ENCODE measurements at regions not wholly inside any gene's neighbourhood (a gene's known extent, or its start where the extent isn't known, plus 50 kb on each side); places are given as distances from the start of the nearest gene placed in this dataset.

DNA sequence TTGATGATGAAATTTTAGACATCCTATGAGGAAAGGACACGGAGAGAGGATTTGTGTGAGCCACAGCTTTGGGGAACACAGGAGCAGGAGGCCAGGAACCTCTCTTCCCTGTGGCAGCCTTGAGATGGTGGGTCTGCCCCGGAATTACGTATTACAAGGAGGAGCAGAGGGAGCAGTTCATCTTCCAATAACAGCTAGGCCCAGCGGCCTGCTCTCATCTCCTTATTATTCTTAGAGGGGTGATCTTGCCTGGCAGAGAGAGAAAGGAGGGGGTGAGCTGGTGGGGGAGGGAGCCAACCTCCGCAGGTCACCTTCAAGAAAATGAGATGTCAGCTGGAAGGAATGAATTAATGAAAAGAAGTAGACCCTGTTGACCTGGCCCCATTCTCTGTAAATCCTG lies 305.8 kb downstream of the LRFN2 start:
- no peak for DNase-seq (ENCODE audit: extremely low read depth, insufficient read length)
- Histone ChIP-seq H3K4me3 (replicated peaks; ENCODE audit: low read depth, low read length) (no peak overlapping the region), H3K27me3 (replicated peaks; ENCODE audit: control insufficient read depth, insufficient read depth, low read length) (peaks cover 3% of the 10 kb centered on the region), H3K36me3 (ENCODE audit: control insufficient read depth, insufficient read depth, low read length) (no peaks in the 10 kb centered on the region)
- TF ChIP-seq, protein P1, sequence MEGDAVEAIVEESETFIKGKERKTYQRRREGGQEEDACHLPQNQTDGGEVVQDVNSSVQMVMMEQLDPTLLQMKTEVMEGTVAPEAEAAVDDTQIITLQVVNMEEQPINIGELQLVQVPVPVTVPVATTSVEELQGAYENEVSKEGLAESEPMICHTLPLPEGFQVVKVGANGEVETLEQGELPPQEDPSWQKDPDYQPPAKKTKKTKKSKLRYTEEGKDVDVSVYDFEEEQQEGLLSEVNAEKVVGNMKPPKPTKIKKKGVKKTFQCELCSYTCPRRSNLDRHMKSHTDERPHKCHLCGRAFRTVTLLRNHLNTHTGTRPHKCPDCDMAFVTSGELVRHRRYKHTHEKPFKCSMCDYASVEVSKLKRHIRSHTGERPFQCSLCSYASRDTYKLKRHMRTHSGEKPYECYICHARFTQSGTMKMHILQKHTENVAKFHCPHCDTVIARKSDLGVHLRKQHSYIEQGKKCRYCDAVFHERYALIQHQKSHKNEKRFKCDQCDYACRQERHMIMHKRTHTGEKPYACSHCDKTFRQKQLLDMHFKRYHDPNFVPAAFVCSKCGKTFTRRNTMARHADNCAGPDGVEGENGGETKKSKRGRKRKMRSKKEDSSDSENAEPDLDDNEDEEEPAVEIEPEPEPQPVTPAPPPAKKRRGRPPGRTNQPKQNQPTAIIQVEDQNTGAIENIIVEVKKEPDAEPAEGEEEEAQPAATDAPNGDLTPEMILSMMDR (IDR thresholded peaks at IDR 0.05; ENCODE audit: insufficient read depth, low read length, poor library complexity, severe bottlenecking): no peak

DNA sequence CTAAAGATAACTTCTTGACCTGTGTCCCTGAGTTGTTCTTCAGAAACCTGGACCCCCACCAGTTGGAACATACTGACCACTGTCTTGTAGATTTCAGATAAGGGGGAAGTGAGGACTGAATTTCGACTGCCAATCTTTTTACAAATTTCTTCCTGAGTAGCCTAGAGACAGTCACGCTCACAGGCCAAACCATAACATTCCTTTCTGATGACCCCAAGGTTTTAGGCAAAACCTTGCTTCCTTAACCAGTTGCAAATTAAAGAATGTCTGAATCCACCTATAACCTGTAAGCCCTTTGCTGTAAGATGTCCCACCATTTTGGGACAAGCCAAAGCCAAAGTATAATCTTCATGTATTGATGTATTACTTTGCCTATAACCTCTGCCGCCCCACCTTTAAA lies 306.9 kb downstream of the LRFN2 start:
- Histone ChIP-seq H3K4me3 (replicated peaks; ENCODE audit: low read depth, low read length) (no peak overlapping the region), H3K36me3 (ENCODE audit: control insufficient read depth, insufficient read depth, low read length) (no peaks in the 10 kb centered on the region), H3K27me3 (replicated peaks; ENCODE audit: control insufficient read depth, insufficient read depth, low read length) (peaks cover 3% of the 10 kb centered on the region)
- DNase-seq (ENCODE audit: extremely low read depth, insufficient read length): no peak
- TF ChIP-seq, protein P1 (IDR thresholded peaks at IDR 0.05; ENCODE audit: insufficient read depth, low read length, poor library complexity, severe bottlenecking): no peak

DNA sequence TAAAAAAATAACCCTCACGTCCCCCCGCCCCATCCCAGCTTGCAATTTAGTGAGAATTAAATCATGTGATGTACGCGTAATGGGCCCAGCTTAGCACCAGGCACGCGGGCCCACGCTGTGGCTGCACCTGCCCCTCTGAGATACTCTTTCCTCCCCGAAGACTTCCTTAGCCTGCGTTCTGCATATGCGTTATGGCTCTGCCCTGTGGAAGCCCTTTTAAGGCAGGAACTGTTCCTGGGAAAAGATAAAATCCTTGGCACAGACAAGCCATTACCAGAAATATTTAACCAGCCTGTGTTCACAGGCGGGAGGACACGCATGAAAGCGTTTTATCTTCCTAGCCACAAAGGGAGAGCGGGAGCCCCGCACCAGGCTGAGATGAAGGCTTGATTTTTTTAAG lies 311.0 kb downstream of the LRFN2 start:
- Histone ChIP-seq H3K36me3 (ENCODE audit: control insufficient read depth, insufficient read depth, low read length) (no peaks in the 10 kb centered on the region), H3K27me3 (replicated peaks; ENCODE audit: control insufficient read depth, insufficient read depth, low read length) (no peaks in the 10 kb centered on the region; the same call in 1 of the 2 replicates), H3K4me3 (replicated peaks; ENCODE audit: low read depth, low read length) (no peak overlapping the region)
- DNase-seq (ENCODE audit: extremely low read depth, insufficient read length): no peak
- TF ChIP-seq, protein P1 (IDR thresholded peaks at IDR 0.05; ENCODE audit: insufficient read depth, low read length, poor library complexity, severe bottlenecking): no peak

DNA sequence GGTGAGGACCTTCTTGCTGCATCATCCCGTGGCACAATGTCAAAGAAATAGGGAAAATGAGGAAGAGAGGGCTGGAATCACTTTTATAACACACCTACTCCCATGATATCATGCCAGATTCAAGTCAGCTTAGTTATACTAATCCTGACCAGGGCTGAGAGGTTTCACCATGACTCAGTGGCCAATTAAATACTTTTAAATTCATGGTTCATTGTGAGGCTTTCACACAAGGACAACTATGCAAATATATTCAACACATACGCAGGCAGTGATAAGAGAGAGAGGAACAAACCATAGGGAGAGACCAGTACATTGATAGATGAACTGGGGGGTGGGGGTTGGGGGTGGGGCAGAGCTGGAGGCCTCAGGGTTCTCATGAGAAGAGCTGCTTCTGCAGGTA lies 313.1 kb downstream of the LRFN2 start:
- no peak for DNase-seq (ENCODE audit: extremely low read depth, insufficient read length)
- Histone ChIP-seq H3K4me3 (replicated peaks; ENCODE audit: low read depth, low read length) (no peak overlapping the region), H3K27me3 (replicated peaks; ENCODE audit: control insufficient read depth, insufficient read depth, low read length) (no peaks in the 10 kb centered on the region), H3K36me3 (ENCODE audit: control insufficient read depth, insufficient read depth, low read length) (no peaks in the 10 kb centered on the region)
- TF ChIP-seq, protein P1 (IDR thresholded peaks at IDR 0.05; ENCODE audit: insufficient read depth, low read length, poor library complexity, severe bottlenecking): no peak

DNA sequence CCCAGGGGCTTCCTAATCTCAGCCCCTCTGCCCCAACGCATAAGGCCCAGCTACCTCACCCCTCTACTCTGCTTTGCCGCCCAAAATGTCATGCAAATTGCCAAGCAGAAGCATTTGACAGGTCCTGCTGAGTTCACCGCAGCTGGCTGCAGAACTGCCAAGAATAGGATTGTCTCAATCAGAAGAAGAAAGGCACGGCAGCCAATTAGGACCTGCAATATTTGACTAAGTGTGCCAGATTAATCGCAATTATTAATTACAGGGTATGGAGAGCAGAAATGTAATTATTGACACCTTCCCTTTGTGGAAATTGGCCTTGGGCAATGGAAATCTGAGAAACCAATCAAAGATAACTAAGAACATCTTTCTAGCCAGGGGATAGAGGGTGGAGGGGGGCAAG lies 318.6 kb downstream of the LRFN2 start:
- TF ChIP-seq, protein P1 (IDR thresholded peaks at IDR 0.05; ENCODE audit: insufficient read depth, low read length, poor library complexity, severe bottlenecking): no peak
- no peaks in the 10 kb centered on the region; the same call in 1 of the 2 replicates for H3K27me3 ChIP-seq (replicated peaks; ENCODE audit: control insufficient read depth, insufficient read depth, low read length)
- H3K36me3 ChIP-seq (ENCODE audit: control insufficient read depth, insufficient read depth, low read length): no peaks in the 10 kb centered on the region
- H3K4me3 ChIP-seq (replicated peaks; ENCODE audit: low read depth, low read length): no peak overlapping the region
- no peak for DNase-seq (ENCODE audit: extremely low read depth, insufficient read length)

DNA sequence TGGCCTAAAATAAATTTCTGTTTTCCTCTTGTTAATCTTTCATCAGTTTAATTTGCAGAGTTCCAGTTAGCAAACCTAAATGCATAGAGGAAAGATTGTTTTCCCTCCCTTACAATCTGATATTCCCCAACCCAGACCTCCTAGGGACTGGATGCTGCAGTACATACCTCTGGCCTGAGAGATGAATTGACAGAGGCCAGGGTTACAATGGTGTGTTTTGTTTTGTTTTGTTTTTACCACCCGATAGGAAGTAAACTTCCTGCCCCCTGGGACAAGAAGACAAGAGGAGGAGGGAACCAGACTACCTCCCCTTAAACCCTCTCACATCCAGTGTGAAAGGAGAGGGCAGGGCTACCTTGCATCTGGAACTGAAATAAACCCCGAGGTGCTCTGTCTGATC lies 319.0 kb downstream of the LRFN2 start:
- Histone ChIP-seq H3K27me3 (replicated peaks; ENCODE audit: control insufficient read depth, insufficient read depth, low read length) (no peaks in the 10 kb centered on the region; the same call in 1 of the 2 replicates), H3K4me3 (replicated peaks; ENCODE audit: low read depth, low read length) (no peak overlapping the region), H3K36me3 (ENCODE audit: control insufficient read depth, insufficient read depth, low read length) (no peaks in the 10 kb centered on the region)
- TF ChIP-seq, protein P1 (IDR thresholded peaks at IDR 0.05; ENCODE audit: insufficient read depth, low read length, poor library complexity, severe bottlenecking): no peak
- DNase-seq (ENCODE audit: extremely low read depth, insufficient read length): no peak
